OCI-LY3 (cell line): ENCODE measurements at regions not wholly inside any gene's neighbourhood (a gene's known extent, or its start where the extent isn't known, plus 50 kb on each side); places are given as distances from the start of the nearest gene placed in this dataset.

Source experiments
- H2AFZ ChIP-seq: fragments of 200-600, 300-600 bp; shearing (Covaris generic); 2 replicates; pipeline ENCODE4 v1.6.0; 2014; ENCODE audit warnings: antibody characterized with exemption, low read depth, low read length
- H3K27ac ChIP-seq: fragments of 200-600, 300-600 bp; sonication (generic); 2 replicates; pipeline ENCODE4 v1.5.1; 2014; ENCODE audit warnings: mild to moderate bottlenecking, low read length, moderate library complexity, mixed read lengths
- H3K27me3 ChIP-seq: fragments of 200-600, 300-600 bp; sonication (generic); 2 replicates; pipeline ENCODE4 v1.6.1; 2014; ENCODE audit warnings: low read depth, low read length, mixed read lengths
- H3K36me3 ChIP-seq: fragments of 200-600, 300-600 bp; sonication (generic); replicated peaks from 2 replicates; pipeline ENCODE3; 2014; ENCODE audit warnings: low read depth, low read length, mixed read lengths
- H3K4me1 ChIP-seq: fragments of 300-600, 200-600 bp; sonication (generic); 2 replicates; pipeline ENCODE4 v1.6.1; 2014; ENCODE audit warnings: low read length, mixed read lengths
- H3K4me2 ChIP-seq: fragments of 200-600, 300-600 bp; sonication (generic); 2 replicates; pipeline ENCODE4 v1.6.1; 2014; ENCODE audit warnings: low read length, mixed read lengths
- H3K4me3 ChIP-seq: fragments of 300-600, 200-600 bp; sonication (generic); 2 replicates; pipeline ENCODE4 v1.5.1; 2014; ENCODE audit warnings: antibody characterized with exemption, mild to moderate bottlenecking, low read length, moderate library complexity
- H3K79me2 ChIP-seq: fragments of 300-600, 200-600 bp; shearing (Covaris generic); 2 replicates; pipeline ENCODE4 v1.6.1; 2014; ENCODE audit warnings: mild to moderate bottlenecking, low read length, mixed read lengths
- H3K9ac ChIP-seq: fragments of 300-600, 200-600 bp; shearing (Covaris generic); 2 replicates; pipeline ENCODE4 v1.6.0; 2014; ENCODE audit warnings: mild to moderate bottlenecking, low read length, moderate library complexity
- H3K9me3 ChIP-seq: fragments of 200-600, 300-600 bp; shearing (Covaris generic); 2 replicates; pipeline ENCODE4 v1.6.1; 2014; ENCODE audit warnings: low read length, mixed read lengths; ENCODE audit not compliant: insufficient read depth
- H4K20me1 ChIP-seq: fragments of 200-600, 300-600 bp; sonication (generic); 2 replicates; pipeline ENCODE4 v1.6.1; 2016; ENCODE audit warnings: low read length, mixed read lengths; ENCODE audit not compliant: insufficient read depth
- EZH2phosphoT487 ChIP-seq: fragments of 200-600 bp; shearing (Covaris generic); IDR thresholded peaks from 2 replicates; pipeline ENCODE4 v1.6.1; 2018; ENCODE audit warnings: antibody characterized with exemption, mixed run types, low read depth
- TF ChIP-seq, protein P1 (sequence below): fragments of 200-600, 300-600 bp; sonication (generic); IDR thresholded peaks from 2 replicates; pipeline ENCODE4 v1.5.1; 2014; ENCODE audit warnings: antibody characterized with exemption, low read length, low read depth

DNA sequence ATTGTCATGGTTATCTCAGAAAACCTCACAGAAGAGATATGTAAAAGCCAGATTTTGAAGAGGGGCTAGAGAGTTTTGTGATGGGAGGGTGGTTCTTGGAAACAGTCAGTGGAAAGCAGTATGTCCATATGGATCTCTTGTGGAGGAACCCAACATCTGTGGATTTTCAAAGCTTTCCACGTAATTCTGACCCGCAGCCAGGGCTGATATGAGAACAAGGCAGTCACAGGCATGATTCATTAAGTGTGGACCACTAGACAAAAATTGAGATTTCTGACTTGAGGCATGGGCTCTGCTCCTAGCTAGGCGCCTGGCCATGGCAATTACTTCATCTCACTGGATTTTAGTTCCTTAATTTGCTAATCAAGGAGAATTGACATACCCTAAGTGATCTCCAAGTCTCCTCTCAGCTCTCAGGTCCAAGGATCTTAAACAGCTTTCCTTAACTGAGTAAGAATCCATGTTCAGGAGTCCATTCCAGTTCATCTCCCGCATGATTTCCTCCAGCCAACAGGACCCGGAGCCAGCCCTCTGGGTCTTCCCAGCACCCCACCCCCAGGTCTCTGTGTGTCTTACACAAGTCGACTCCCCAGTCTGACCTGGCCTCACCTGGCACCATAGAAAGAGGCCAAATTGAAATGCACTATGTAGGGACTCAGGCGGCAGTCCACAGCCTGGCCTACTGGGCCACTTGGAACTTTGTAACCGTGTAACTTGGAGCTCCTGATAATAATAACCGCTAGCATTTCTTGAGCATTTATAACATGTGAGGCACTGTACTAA is 176.3 kb upstream of the PARP11 start:
- H3K27me3 ChIP-seq, result peaks cover 29% of the 10 kb centered on the region; the same call in 1 of the 2 replicates
- no peak overlapping the region for H3K4me3 ChIP-seq
- no peaks in the 10 kb centered on the region for H3K79me2 ChIP-seq
- no peaks in the 10 kb centered on the region for H4K20me1 ChIP-seq
- no peaks in the 10 kb centered on the region for H3K36me3 ChIP-seq
- no peaks in the 10 kb centered on the region for H3K9me3 ChIP-seq
- no peak overlapping the region for H3K4me2 ChIP-seq
- H3K9ac ChIP-seq, result no peak overlapping the region
- H3K4me1 ChIP-seq, result no peaks in the 10 kb centered on the region
- H2AFZ ChIP-seq, result no peak overlapping the region
- no peak overlapping the region for H3K27ac ChIP-seq
- TF ChIP-seq EZH2phosphoT487, result no peak
- TF ChIP-seq, protein P1, sequence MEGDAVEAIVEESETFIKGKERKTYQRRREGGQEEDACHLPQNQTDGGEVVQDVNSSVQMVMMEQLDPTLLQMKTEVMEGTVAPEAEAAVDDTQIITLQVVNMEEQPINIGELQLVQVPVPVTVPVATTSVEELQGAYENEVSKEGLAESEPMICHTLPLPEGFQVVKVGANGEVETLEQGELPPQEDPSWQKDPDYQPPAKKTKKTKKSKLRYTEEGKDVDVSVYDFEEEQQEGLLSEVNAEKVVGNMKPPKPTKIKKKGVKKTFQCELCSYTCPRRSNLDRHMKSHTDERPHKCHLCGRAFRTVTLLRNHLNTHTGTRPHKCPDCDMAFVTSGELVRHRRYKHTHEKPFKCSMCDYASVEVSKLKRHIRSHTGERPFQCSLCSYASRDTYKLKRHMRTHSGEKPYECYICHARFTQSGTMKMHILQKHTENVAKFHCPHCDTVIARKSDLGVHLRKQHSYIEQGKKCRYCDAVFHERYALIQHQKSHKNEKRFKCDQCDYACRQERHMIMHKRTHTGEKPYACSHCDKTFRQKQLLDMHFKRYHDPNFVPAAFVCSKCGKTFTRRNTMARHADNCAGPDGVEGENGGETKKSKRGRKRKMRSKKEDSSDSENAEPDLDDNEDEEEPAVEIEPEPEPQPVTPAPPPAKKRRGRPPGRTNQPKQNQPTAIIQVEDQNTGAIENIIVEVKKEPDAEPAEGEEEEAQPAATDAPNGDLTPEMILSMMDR, result no peak

DNA sequence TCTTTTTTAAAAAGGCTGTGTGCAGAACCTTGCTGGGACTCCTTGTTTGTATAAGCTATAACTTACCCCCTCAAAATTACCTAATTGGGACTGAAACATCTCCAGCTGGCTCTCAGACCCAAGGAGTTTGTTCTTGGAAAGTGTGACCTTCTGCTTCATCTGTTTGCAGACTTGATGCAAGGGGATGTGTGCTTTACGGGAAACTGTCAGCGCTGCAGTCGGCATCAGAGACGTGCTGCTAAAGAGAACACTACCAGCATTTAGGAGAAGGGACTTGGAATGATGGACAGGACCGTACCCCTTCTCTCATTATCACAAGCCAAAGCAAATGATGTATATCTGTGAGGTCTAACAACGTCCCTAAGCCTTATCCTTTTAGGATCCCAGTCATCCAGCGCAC is 174.2 kb upstream of the PARP11 start:
- Histone ChIP-seq H3K27me3 (peaks cover 20% of the 10 kb centered on the region; the same call in 1 of the 2 replicates), H3K79me2 (no peaks in the 10 kb centered on the region), H3K4me3 (no peak overlapping the region), H4K20me1 (no peaks in the 10 kb centered on the region), H3K36me3 (no peaks in the 10 kb centered on the region), H3K27ac (no peak overlapping the region), H3K9ac (no peak overlapping the region), H3K4me2 (no peak overlapping the region), H2AFZ (no peak overlapping the region), H3K9me3 (no peaks in the 10 kb centered on the region), H3K4me1 (no peaks in the 10 kb centered on the region)
- TF ChIP-seq EZH2phosphoT487, result no peak
- TF ChIP-seq, protein P1, result no peak

DNA sequence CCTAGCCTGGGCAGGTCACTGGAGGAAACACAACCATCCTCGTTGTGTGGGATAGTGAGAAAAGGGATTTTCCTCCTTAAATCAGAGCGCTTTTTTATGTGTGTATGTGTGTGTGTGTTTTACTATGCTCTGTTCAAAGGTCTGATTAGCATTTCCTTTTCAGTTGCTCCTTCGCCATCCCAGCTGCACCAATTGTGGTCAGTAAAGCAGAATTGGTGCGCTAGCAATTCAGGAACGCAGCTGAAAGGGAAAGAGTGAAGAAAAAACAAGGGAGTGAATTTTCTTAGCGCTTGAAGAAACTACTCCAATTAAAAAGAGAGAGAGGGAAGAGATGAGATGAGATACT is 173.3 kb upstream of the PARP11 start:
- Histone ChIP-seq H3K27me3 (peaks cover 20% of the 10 kb centered on the region; the same call in 1 of the 2 replicates), H3K4me2 (no peak overlapping the region), H3K4me3 (no peak overlapping the region), H3K36me3 (no peaks in the 10 kb centered on the region), H2AFZ (no peak overlapping the region), H3K9ac (no peak overlapping the region), H3K9me3 (no peaks in the 10 kb centered on the region), H3K27ac (no peak overlapping the region), H4K20me1 (no peaks in the 10 kb centered on the region), H3K79me2 (no peaks in the 10 kb centered on the region), H3K4me1 (peaks cover 3% of the 10 kb centered on the region; the same call in 1 of the 2 replicates)
- TF ChIP-seq, protein P1, result no peak
- no peak for TF ChIP-seq EZH2phosphoT487

DNA sequence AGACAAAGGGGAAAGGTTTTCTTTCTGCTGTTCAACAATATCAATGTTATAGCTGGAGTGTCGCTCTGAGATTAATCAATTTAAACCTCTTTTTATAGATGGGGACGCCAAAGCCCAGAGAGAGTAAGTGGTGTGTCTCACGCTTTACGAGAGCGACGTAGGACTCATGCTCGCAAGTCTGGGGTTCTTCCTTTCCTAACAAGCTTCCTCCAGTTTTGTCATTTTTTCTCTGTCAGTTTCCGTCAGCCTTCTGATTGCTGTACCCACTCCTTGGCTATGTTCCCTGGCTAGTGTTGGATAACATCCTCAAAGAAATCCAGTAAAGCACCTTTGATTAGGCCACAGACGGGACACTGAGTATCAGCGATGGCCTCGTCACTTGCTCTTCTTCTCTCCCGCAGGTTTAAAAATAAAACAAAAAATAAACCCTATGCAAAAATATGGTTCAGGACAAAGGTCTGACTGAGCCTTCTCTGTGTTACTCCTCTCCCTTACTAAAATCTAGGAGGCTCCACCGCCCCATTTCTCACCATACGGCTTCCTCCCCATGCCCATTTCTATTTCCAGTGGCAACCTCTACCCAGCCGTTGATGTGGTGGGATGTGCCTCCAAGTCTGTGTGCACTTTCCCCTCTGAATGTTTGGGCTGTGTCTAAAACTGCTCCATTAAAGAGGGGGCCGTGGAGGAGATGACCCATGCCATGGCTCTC is 172.7 kb upstream of the PARP11 start:
- Histone ChIP-seq H3K79me2 (no peaks in the 10 kb centered on the region), H2AFZ (no peak overlapping the region), H3K9me3 (no peaks in the 10 kb centered on the region), H3K4me3 (no peak overlapping the region), H3K9ac (no peak overlapping the region), H3K27me3 (peaks cover 20% of the 10 kb centered on the region; the same call in 1 of the 2 replicates), H3K27ac (no peak overlapping the region), H3K4me2 (no peak overlapping the region), H3K4me1 (peaks cover 4% of the 10 kb centered on the region; the same call in 1 of the 2 replicates), H4K20me1 (no peaks in the 10 kb centered on the region), H3K36me3 (no peaks in the 10 kb centered on the region)
- no peak for TF ChIP-seq EZH2phosphoT487
- TF ChIP-seq, protein P1, result no peak
